C4-2B (cell line): ENCODE measurements at regions not wholly inside any gene's neighbourhood (a gene's known extent, or its start where the extent isn't known, plus 50 kb on each side); places are given as distances from the start of the nearest gene placed in this dataset.

Experiments
- ZFX ChIP-seq: fragments of 450-650 bp; IDR thresholded peaks from 2 replicates; pipeline ENCODE4 v1.6.1; 2017
- TF ChIP-seq, protein P1 (sequence below): fragments of 450-650 bp; conservative IDR thresholded peaks from 2 replicates; pipeline ENCODE4 v1.5.1; 2017; ENCODE audit warnings: mild to moderate bottlenecking

GRCh38 chr6:76835695-76836094 lies 627.6 kb downstream of the HTR1B start:
- TF ChIP-seq, protein P1, sequence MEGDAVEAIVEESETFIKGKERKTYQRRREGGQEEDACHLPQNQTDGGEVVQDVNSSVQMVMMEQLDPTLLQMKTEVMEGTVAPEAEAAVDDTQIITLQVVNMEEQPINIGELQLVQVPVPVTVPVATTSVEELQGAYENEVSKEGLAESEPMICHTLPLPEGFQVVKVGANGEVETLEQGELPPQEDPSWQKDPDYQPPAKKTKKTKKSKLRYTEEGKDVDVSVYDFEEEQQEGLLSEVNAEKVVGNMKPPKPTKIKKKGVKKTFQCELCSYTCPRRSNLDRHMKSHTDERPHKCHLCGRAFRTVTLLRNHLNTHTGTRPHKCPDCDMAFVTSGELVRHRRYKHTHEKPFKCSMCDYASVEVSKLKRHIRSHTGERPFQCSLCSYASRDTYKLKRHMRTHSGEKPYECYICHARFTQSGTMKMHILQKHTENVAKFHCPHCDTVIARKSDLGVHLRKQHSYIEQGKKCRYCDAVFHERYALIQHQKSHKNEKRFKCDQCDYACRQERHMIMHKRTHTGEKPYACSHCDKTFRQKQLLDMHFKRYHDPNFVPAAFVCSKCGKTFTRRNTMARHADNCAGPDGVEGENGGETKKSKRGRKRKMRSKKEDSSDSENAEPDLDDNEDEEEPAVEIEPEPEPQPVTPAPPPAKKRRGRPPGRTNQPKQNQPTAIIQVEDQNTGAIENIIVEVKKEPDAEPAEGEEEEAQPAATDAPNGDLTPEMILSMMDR, result no peak
- no peak for TF ChIP-seq ZFX
